ENCODE measurements at regions not wholly inside any gene's neighbourhood (a gene's known extent, or its start where the extent isn't known, plus 50 kb on each side); places are given as distances from the start of the nearest gene placed in this dataset.

- Histone ChIP-seq H3K4me3 (IDR thresholded peaks at IDR 0.05; ENCODE audit: insufficient read depth, low read depth, low read length) (no peak overlapping the region), H3K36me3 (ENCODE audit: insufficient read depth) (no peaks in the 10 kb centered on the region), H4K20me1 (ENCODE audit: insufficient read depth) (no peaks in the 10 kb centered on the region), H3K27ac (no peak overlapping the region), H3K79me2 (ENCODE audit: insufficient read depth, low read depth) (no peaks in the 10 kb centered on the region), H3K9ac (no peak overlapping the region), H3K4me2 (no peak overlapping the region), H3K27me3 (ENCODE audit: insufficient read depth, low read depth) (no peaks in the 10 kb centered on the region), H2AFZ (ENCODE audit: low read depth) (no peak overlapping the region), H3K4me1 (ENCODE audit: low read depth, poor library complexity, severe bottlenecking) (no peaks in the 10 kb centered on the region)
- TF ChIP-seq, protein P1, sequence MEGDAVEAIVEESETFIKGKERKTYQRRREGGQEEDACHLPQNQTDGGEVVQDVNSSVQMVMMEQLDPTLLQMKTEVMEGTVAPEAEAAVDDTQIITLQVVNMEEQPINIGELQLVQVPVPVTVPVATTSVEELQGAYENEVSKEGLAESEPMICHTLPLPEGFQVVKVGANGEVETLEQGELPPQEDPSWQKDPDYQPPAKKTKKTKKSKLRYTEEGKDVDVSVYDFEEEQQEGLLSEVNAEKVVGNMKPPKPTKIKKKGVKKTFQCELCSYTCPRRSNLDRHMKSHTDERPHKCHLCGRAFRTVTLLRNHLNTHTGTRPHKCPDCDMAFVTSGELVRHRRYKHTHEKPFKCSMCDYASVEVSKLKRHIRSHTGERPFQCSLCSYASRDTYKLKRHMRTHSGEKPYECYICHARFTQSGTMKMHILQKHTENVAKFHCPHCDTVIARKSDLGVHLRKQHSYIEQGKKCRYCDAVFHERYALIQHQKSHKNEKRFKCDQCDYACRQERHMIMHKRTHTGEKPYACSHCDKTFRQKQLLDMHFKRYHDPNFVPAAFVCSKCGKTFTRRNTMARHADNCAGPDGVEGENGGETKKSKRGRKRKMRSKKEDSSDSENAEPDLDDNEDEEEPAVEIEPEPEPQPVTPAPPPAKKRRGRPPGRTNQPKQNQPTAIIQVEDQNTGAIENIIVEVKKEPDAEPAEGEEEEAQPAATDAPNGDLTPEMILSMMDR (conservative IDR thresholded peaks at IDR 0.05; ENCODE audit: low read depth, low read length), result no peak
These were observed 332.6 kb downstream of the SLITRK1 start for GRCh38 chr13:83549671-83550070.

DNA sequence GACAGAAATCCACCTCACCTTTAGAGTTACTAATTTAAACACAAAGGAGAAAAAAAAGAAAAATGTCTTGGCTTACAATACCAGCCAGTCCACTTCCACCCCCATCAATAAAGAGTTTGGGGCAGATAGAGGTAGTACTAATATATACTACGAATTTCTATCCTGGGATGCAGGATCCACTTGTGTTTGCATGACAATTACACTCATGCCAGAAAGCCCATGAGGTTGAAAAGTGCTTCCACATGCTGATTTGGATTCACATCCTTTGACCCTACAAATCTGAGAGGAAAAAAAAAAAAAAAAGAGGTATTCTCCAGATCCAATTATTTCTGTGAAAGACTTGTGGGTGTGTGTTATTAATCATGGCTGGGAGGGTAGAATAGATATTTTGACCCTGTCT lies 335.2 kb downstream of the SLITRK1 start:
- Histone ChIP-seq H3K4me1 (ENCODE audit: low read depth, poor library complexity, severe bottlenecking) (no peaks in the 10 kb centered on the region), H2AFZ (ENCODE audit: low read depth) (no peak overlapping the region), H3K27me3 (ENCODE audit: insufficient read depth, low read depth) (no peaks in the 10 kb centered on the region), H3K27ac (no peak overlapping the region), H3K4me3 (IDR thresholded peaks at IDR 0.05; ENCODE audit: insufficient read depth, low read depth, low read length) (no peak overlapping the region), H3K36me3 (ENCODE audit: insufficient read depth) (no peaks in the 10 kb centered on the region), H3K4me2 (no peak overlapping the region), H4K20me1 (ENCODE audit: insufficient read depth) (no peaks in the 10 kb centered on the region), H3K9ac (no peak overlapping the region), H3K79me2 (ENCODE audit: insufficient read depth, low read depth) (no peaks in the 10 kb centered on the region)
- TF ChIP-seq, protein P1 (conservative IDR thresholded peaks at IDR 0.05; ENCODE audit: low read depth, low read length), result no peak

DNA sequence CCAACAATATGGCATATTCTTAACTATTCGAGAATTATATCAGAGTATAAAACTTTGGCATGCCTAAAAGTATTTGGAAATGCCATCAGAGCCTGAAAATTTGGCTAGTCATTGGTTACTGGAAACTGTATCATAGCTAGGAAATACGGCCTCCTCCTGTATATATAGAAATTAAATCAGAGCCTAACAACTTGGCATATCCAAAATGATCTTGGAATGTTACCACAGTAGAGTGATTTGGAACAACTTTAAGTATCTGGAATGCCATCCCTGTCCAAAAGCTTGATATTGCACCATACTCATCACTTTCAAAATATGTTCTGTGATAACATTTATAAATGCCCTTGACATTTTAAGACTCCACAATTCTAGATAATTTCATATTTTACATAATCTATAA lies 335.8 kb downstream of the SLITRK1 start:
- no peaks in the 10 kb centered on the region for H3K4me1 ChIP-seq (ENCODE audit: low read depth, poor library complexity, severe bottlenecking)
- no peak overlapping the region for H3K4me2 ChIP-seq
- no peak overlapping the region for H2AFZ ChIP-seq (ENCODE audit: low read depth)
- H3K4me3 ChIP-seq (IDR thresholded peaks at IDR 0.05; ENCODE audit: insufficient read depth, low read depth, low read length), result no peak overlapping the region
- H3K27ac ChIP-seq, result no peak overlapping the region
- H3K79me2 ChIP-seq (ENCODE audit: insufficient read depth, low read depth), result no peaks in the 10 kb centered on the region
- no peaks in the 10 kb centered on the region for H3K36me3 ChIP-seq (ENCODE audit: insufficient read depth)
- H4K20me1 ChIP-seq (ENCODE audit: insufficient read depth), result no peaks in the 10 kb centered on the region
- no peak overlapping the region for H3K9ac ChIP-seq
- TF ChIP-seq, protein P1 (conservative IDR thresholded peaks at IDR 0.05; ENCODE audit: low read depth, low read length), result no peak
- H3K27me3 ChIP-seq (ENCODE audit: insufficient read depth, low read depth), result no peaks in the 10 kb centered on the region

DNA sequence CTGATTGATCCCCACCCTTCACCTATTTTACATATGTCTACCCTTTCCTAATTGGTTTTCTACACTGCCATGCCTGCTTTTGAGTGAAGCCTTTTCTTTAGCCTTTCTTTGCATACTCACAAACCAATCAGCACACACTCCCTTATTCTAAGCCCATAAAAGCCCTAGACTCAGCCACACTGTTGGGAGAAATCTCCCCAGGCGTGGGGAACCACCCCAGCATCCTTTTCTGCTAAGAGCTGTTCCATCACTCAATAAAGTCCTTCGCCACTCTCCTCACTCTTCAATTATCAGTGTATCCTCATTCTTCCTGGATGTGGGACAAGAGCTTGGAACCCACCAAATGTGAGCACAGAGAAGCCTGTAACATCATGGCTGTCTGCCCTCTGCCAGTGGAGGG lies 343.6 kb downstream of the SLITRK1 start:
- H4K20me1 ChIP-seq (ENCODE audit: insufficient read depth), result no peaks in the 10 kb centered on the region
- no peak overlapping the region for H3K27ac ChIP-seq
- no peak overlapping the region for H2AFZ ChIP-seq (ENCODE audit: low read depth)
- no peaks in the 10 kb centered on the region for H3K27me3 ChIP-seq (ENCODE audit: insufficient read depth, low read depth)
- no peak overlapping the region for H3K4me3 ChIP-seq (IDR thresholded peaks at IDR 0.05; ENCODE audit: insufficient read depth, low read depth, low read length)
- no peak overlapping the region for H3K9ac ChIP-seq
- H3K79me2 ChIP-seq (ENCODE audit: insufficient read depth, low read depth), result no peaks in the 10 kb centered on the region
- H3K4me1 ChIP-seq (ENCODE audit: low read depth, poor library complexity, severe bottlenecking), result no peaks in the 10 kb centered on the region
- H3K4me2 ChIP-seq, result no peak overlapping the region
- no peaks in the 10 kb centered on the region for H3K36me3 ChIP-seq (ENCODE audit: insufficient read depth)
- TF ChIP-seq, protein P1 (conservative IDR thresholded peaks at IDR 0.05; ENCODE audit: low read depth, low read length), result no peak

Data from KMS-11 (cell line).